ENCODE measurements at regions not wholly inside any gene's neighbourhood (a gene's known extent, or its start where the extent isn't known, plus 50 kb on each side); places are given as distances from the start of the nearest gene placed in this dataset.

DNA sequence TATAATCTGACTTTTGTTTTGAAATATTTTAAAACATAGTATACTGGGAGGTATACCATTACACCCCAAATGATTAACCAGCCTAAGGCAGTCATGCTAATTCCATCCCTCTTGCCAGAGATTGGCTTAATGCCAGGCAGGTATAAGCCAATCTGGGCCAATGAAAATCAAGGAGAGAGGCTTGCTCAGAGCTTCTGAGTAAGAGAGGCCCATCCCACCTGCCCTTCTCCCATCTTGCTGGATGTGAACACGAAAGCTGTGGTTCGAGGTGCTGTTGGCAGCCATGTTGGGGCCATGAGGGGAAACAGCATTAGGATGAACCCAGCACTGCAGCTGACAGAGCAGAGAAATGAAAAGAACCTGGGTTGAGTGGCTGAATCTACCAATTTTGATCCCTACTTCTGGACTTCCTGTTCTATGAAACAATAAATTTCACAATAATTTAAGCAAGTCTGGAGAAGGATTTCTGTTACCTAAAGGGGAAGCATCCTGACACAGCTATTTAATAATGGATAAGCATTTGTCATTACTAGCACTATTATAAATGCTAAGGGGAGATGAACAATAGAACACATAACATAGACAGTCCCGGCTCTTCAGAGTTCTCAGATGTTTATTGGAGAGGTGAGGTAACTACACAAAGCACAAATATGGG is 152.3 kb downstream of the CDC5L start (continued):
- no peak for TF ChIP-seq STAT6 (CRISPR knock-in tag; conservative IDR thresholded peaks at IDR 0.05; ENCODE audit: low read depth)
- TF ChIP-seq CBFB (CRISPR knock-in tag; IDR thresholded peaks at IDR 0.05; ENCODE audit: low read depth), result no peak
- no peak for TF ChIP-seq ZNF219 (CRISPR knock-in tag; IDR thresholded peaks at IDR 0.05; ENCODE audit: borderline replicate concordance)
- no peak for TF ChIP-seq ETV6 (CRISPR knock-in tag; IDR thresholded peaks at IDR 0.05)

- ATAC-seq (no peak), DNase-seq (ENCODE audit: low spot score) (no peak)
- TF ChIP-seq, protein P1, sequence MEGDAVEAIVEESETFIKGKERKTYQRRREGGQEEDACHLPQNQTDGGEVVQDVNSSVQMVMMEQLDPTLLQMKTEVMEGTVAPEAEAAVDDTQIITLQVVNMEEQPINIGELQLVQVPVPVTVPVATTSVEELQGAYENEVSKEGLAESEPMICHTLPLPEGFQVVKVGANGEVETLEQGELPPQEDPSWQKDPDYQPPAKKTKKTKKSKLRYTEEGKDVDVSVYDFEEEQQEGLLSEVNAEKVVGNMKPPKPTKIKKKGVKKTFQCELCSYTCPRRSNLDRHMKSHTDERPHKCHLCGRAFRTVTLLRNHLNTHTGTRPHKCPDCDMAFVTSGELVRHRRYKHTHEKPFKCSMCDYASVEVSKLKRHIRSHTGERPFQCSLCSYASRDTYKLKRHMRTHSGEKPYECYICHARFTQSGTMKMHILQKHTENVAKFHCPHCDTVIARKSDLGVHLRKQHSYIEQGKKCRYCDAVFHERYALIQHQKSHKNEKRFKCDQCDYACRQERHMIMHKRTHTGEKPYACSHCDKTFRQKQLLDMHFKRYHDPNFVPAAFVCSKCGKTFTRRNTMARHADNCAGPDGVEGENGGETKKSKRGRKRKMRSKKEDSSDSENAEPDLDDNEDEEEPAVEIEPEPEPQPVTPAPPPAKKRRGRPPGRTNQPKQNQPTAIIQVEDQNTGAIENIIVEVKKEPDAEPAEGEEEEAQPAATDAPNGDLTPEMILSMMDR (IDR thresholded peaks at IDR 0.05), result no peak
- TF ChIP-seq NFYB (CRISPR knock-in tag; conservative IDR thresholded peaks at IDR 0.05; ENCODE audit: low read depth) (no peak), MYBL2 (CRISPR knock-in tag; IDR thresholded peaks at IDR 0.05) (no peak), ZNF121 (CRISPR knock-in tag; IDR thresholded peaks at IDR 0.05) (no peak), SP1 (CRISPR knock-in tag; conservative IDR thresholded peaks at IDR 0.05) (no peak), ZBTB21 (CRISPR knock-in tag; IDR thresholded peaks at IDR 0.05; ENCODE audit: borderline replicate concordance) (no peak), RELA (CRISPR knock-in tag; IDR thresholded peaks at IDR 0.05; ENCODE audit: borderline replicate concordance) (no peak), TEAD4 (CRISPR knock-in tag; IDR thresholded peaks at IDR 0.05) (no peak), NR3C1 (CRISPR knock-in tag; conservative IDR thresholded peaks at IDR 0.05; ENCODE audit: low read depth) (no peak), SMAD4 (CRISPR knock-in tag; IDR thresholded peaks at IDR 0.05) (no peak), ZNF263 (CRISPR knock-in tag; IDR thresholded peaks at IDR 0.05; ENCODE audit: low read depth) (no peak), TCF7 (CRISPR knock-in tag; IDR thresholded peaks at IDR 0.05; ENCODE audit: low read depth) (no peak), ZNF317 (CRISPR knock-in tag; IDR thresholded peaks at IDR 0.05; ENCODE audit: borderline replicate concordance, low read depth) (no peak), E2F5 (CRISPR knock-in tag; IDR thresholded peaks at IDR 0.05) (no peak), OVOL2 (CRISPR knock-in tag; IDR thresholded peaks at IDR 0.05; ENCODE audit: borderline replicate concordance) (no peak), EMX1 (CRISPR knock-in tag; IDR thresholded peaks at IDR 0.05) (no peak), STAT6 (CRISPR knock-in tag; conservative IDR thresholded peaks at IDR 0.05; ENCODE audit: low read depth) (no peak)
- TF ChIP-seq, protein P2, sequence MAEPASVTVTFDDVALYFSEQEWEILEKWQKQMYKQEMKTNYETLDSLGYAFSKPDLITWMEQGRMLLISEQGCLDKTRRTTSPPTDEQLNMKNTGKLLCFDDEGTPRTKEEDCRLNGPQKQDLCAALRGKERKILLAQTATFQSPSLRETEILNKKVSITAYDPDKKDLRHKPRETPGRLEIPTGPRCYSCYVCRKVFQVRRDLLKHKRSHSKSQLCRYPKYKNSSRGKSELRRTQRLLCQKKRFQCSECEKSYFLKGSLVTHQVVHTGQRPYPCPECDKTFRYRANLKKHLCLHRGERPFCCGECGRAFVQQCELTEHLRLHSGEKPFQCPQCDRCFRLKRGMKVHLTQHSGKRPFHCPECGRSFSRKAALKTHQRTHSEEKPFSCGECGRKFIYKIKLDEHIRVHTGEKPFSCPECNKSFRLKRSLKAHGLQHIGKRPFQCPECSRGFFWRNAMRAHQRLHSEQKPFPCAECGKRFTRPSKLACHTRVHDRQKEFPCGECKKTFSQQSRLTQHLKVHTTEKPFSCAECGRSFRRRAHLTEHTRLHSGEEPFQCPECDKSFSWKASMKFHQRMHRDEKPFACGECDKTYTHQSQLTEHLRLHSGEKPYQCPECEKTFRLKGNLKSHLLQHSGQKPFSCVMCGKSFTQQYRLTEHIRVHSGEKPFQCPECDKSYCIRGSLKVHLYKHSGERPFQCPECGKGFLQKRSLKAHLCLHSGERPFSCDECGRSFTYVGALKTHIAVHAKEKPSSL (CRISPR knock-in tag; conservative IDR thresholded peaks at IDR 0.05), result no peak
- TF ChIP-seq, protein P3, sequence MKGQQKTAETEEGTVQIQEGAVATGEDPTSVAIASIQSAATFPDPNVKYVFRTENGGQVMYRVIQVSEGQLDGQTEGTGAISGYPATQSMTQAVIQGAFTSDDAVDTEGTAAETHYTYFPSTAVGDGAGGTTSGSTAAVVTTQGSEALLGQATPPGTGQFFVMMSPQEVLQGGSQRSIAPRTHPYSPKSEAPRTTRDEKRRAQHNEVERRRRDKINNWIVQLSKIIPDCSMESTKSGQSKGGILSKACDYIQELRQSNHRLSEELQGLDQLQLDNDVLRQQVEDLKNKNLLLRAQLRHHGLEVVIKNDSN (CRISPR knock-in tag; IDR thresholded peaks at IDR 0.05), result no peak
- Mint-ChIP-seq H3K9me3 (peaks cover 20% of the 10 kb centered on the region), H3K4me1 (peaks cover 28% of the 10 kb centered on the region), H3K27ac (no peak overlapping the region), H3K27me3 (ENCODE audit: low read depth) (no peaks in the 10 kb centered on the region), H3K36me3 (peaks cover 7% of the 10 kb centered on the region; the same call in 1 of the 2 replicates), H3K4me3 (no peak overlapping the region)
- CTCF ChIA-PET, result interaction anchor here (4.4 kb wide), 1 partner anchor 65 kb away, joined by 29 read pairs; no protein-coding TSS in a partner anchor
- POLR2A ChIA-PET, result no interaction called here
Observed at GRCh38 chr6:44540881-44541280, 153.4 kb downstream of the CDC5L start.
